HG03378 (cell line): ENCODE measurements at regions not wholly inside any gene's neighbourhood (a gene's known extent, or its start where the extent isn't known, plus 50 kb on each side); places are given as distances from the start of the nearest gene placed in this dataset.

Source experiments
- ATAC-seq: cut with Tn5 transposase; IDR thresholded peaks from one replicate; pipeline ENCODE4 v1.9.1; 2021; ENCODE audit warnings: mild to moderate bottlenecking, moderate library complexity; ENCODE audit not compliant: unreplicated experiment

DNA sequence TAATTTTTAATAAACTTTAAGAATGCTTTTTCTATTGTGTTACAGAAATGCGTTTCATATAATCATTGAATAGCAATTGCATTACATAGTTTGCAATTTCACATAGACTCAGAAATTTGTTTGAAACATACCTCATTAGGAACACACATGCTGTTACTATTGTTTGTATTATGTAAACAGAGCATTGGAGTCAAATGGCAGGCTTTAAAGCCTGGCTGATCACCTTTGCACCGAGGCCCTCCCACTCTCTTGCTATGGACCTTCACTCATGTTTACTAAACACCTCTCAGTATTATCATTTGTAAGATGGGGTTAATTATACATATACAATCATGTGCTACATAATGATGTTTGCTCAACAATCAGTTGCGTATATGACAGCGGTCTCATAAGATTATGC lies 203.6 kb upstream of the NPSR1 start:
- ATAC-seq, result no peak

GRCh38 chr7:34457329-34457728 lies 200.7 kb upstream of the NPSR1 start:
- ATAC-seq, result no peak

GRCh38 chr7:34463830-34464229 lies 194.2 kb upstream of the NPSR1 start:
- no peak for ATAC-seq

DNA sequence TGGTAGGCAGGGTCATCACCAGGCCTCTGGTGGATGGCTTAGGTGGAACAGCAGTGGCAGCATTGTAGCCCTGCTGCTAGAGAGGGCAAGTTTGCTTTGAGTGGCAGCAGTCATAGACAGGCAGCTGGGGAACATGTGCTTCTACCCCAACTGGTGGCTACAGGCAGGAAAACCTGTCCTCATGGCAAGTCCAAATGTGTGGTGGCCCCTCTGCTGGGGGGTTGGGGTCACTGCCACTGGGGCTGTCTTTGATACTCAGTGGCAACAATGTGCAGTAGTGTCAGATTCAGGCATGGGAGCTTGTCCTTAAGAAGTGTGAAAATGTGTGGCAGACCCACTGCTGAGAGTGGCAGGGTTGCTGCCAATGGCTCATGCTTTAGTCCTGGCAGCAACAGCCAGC lies 186.2 kb upstream of the NPSR1 start:
- no peak for ATAC-seq

DNA sequence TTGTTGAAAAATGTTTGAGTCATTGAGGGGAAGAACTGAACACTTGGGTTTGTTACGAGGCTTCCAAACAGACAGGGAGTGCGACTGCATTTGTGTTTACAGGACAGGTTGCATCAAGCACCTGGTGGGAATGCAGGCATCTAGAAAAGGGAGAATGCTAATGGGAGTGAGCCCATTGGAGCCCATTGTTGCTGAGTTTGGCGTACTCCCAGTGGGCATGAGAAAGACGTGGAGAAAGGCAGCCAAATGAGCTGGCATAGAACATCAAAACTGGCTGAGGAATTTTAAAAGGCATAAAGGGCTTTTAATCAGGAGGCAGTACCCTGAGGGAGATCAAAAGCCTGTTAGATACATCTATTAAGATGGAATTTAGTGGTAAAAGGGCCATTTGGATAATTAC lies 171.6 kb upstream of the NPSR1 start:
- ATAC-seq, result no peak

DNA sequence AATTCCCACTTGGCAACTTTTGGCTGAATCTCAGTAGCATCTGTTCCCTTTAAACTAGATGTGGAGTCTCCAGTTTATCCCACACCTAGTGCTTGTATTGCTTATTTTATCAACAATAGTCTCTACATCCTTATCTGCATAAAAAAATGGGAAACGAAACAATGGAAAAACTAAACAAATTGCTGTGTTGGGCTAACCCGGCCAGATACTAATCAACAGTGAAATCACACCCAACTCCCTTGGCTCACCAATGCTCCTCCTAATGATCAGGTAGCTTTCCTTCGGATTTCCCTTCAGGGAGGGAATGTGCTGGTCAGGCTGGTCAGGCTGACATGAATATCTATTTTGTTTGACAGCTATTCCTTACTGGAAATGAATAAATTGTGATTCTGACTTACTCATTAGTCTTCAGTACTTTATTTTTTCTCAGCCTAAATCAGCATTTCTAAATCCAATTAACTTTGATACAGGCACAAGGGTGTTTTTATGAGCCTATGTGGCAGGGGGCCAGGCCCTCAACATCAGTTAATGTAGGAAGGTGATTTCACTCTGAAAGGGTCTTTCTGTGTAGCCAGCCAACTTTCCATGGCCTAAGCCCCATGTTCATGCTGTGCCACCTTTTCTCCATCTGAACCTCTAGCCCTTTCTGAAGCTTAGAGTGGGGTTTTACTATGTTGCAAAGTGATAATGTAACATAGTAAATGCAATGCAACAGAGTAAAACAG lies 170.5 kb upstream of the NPSR1 start:
- no peak for ATAC-seq

DNA sequence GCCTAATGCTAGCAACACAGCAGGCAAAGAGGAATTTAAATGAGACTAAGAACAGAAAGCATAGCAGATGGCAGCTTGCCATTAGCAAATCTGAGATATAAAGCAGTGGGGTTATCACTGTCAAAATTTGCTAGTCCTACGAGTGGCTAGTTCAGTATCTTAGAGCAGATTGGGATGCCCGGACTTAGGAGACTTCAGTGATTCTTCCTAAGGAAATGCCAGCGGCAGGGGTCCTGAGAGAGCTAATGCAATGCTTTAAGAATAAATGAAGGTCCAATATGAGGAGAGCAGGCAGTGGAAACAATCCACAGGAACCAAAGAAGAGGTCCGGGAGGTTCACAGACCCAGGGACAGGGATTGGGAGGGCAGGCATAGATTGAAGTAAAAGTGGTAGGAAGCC lies 169.3 kb upstream of the NPSR1 start:
- no peak for ATAC-seq

DNA sequence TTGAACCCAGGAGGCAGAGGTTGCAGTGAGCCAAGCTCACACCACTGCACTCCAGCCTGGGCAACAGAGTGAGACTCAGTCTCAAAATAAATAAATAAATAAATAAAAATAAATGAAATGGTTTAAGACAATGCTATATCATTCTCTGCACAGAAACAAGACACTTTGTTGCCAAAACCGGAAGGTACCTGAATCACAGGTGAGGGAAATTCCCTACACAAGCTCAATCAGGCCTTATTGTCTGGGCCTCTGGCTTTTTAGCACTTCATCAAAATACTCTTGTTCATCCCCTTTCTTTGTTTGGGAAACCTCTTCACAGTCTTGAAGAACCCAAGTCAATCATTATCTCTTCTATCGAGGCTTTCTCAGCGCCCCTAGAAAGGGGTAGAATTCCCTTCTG lies 166.1 kb upstream of the NPSR1 start:
- no peak for ATAC-seq

DNA sequence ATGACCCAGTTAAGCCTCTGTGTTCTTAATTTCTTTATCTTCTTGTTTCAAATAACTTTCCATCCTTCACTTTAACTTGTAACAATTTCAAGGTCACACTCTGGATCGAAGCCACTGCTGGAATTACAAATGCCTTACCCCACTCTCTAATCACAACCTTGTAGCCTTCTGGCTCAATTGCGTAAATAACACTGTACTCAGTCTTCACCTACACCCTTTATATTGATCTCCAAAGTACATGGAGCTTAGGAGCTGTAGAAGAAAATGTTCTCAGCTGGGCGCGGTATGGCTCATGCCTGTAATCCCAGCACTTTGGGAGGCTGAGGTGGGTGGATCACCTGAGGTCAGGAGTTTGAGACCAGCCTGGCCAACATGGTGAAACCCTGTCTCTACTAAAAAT lies 164.3 kb upstream of the NPSR1 start:
- ATAC-seq, result no peak

DNA sequence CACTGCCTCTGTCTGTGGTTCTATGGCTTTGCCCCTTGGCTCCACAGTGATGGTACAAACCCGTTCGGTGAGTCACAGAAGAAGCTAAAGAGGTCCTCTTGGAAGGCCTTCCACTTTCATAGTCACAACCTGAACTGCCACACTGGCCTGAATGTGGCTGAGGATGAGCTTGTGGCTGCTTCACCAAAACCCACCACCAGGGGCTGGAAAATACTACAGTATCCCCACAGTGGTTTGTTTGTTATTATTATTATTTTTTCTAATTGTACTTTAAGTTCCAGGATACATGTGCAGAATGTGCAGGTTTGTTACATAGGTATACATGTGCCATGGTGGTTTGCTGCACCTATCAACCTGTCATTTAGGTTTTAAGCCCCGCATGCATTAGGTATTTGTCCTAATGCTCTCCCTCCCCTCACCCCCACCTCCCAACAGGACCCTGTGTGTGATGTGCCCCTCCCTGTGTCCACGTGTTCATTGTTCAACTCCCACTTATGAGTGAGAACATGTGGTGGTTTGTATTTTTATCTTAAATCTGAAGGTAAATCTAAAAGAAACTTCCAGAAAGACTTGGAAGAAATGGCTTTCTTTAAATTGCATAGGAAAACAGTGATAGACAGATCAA lies 160.8 kb upstream of the NPSR1 start:
- ATAC-seq, result no peak

DNA sequence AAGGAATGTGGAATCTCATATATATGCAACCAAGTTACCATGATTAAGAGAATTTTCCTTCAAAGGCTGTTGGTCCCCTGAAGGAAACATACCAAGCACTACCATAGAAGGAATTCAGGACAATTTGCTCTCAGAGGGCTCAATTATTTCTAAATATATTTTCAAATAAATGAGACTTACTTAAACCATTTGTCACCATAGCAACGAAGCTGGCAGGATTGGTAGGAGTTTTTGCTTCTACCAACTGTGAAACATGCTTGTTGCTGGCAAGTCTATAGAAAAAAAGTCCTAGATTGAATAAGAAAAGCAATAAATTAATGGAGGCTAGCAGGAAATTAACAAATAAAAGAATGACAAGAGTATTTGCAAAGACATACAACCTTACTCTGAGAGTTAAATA lies 156.9 kb upstream of the NPSR1 start:
- ATAC-seq, result no peak

DNA sequence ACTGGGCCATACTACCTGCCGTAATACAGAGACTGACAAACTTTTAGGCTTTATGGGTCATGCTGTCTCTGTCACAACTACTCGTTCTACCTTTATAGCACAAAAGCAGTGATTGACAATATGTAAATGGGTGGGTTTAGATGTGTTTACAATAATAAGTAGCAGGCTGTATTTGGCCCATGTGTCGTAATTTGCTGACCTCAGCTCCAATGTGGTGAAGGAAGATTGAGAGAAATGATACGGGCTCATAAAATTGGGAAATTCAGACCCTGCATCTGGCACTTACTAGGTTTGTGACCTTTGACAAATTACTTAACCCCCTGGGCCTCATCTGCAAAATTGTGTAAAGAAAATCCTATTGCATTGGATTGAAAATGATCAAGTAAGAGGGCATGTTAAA lies 150.8 kb upstream of the NPSR1 start:
- no peak for ATAC-seq

DNA sequence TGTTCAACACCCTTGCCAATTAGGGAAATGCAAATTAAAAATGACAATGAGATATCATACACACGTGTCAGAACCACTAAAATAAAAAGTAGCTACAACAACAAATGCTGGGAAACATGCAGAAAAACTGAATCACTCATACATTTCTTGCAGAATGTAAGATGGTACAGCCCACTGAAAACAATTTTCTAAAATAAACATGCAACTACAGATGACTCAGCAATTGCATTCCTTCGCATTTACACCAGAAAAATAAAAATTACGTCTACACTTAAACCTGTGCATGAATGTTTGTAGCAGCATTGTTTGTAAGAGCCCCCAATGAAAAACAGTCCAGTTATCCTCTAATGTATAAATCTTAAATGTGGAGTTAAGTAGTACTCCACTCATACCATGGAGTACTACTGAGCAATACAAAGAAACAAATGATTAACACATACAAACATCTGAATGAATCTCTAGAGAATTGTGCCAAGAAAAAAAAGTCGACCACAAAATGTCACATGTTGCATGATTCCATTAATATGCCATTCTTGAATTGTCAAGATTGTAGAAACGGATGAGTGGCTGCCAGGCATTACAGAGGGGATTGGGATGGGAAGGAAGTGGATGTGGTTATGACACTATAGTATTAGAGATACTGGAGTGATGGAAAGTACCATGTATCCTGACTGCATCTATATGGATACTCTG lies 134.6 kb upstream of the NPSR1 start:
- ATAC-seq, result no peak

DNA sequence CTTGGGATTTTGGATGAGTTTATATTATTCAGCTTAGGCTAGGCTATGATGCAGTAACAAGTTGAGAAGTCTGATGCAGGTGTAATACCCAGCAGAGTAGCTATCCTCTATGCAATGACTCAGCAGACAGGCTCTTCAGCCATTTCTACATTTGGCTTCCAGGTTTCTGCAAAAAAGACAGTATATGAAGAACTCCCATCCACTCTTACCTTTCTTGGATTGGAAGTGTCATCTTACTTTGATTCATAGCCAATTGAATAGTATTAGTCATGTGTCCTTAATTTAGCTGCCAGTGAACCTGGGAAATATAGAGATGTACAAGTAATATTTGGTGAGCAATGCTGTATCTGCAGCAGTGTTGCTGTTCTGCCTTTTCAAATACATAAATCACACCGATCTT lies 127.8 kb upstream of the NPSR1 start:
- ATAC-seq, result no peak

- ATAC-seq, result no peak
Observed at GRCh38 chr7:34539003-34539402, 119.0 kb upstream of the NPSR1 start.

- ATAC-seq, result no peak
Observed at GRCh38 chr7:34544621-34545020, 113.4 kb upstream of the NPSR1 start.

DNA sequence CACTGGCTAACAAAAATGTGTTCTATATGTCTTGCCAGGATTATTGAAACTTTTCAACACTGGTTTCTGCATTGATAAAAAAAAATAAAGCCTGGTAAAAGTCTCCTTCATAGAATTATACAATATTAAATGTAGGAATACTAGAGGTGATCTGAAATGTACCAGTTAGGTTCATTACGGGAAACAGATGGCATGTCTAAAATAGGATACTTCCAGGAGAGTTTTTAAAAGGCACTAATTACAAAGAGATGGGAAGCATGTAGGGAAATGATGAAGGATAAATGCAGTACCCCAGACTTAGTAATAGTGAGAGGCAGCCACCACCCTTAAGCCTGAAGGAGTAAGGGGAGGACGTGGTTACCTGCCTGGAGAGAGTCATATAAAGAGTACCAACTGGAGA lies 107.0 kb upstream of the NPSR1 start:
- ATAC-seq, result no peak

GRCh38 chr7:34552502-34552901 lies 105.5 kb upstream of the NPSR1 start:
- ATAC-seq, result no peak

DNA sequence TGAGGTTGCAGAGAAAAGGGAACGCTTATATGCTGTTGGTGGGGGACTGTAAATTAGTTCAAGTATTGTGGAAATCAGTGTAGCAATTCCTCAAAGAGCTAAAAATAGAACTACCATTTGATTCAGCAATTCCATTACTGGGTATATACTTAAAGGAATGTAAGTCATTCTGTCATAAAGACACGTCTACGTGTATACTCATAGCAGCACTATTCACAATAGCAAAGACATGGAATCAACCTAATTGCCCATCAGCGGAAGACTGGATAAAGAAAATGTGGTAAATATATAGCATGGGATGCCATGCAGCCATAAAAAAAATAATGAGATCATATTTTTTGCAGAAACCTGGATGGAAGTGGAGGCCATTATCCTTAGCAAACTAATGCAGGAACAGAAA lies 100.0 kb upstream of the NPSR1 start:
- no peak for ATAC-seq

- ATAC-seq, result no peak
Observed at GRCh38 chr7:34564091-34564490, 93.9 kb upstream of the NPSR1 start.

- no peak for ATAC-seq
Observed at GRCh38 chr7:34567906-34568305, 90.1 kb upstream of the NPSR1 start.

- no peak for ATAC-seq
Observed at GRCh38 chr7:34569975-34570699, 87.9 kb upstream of the NPSR1 start.
